GM21423 (cell line): ENCODE measurements at regions not wholly inside any gene's neighbourhood (a gene's known extent, or its start where the extent isn't known, plus 50 kb on each side); places are given as distances from the start of the nearest gene placed in this dataset.

Source experiments
- ATAC-seq: cut with Tn5 transposase; IDR thresholded peaks from one replicate; pipeline ENCODE4 v1.9.1; 2021; ENCODE audit warnings: mild to moderate bottlenecking, moderate library complexity; ENCODE audit not compliant: unreplicated experiment

GRCh38 chr7:38069052-38069451 lies 109.0 kb upstream of the STARD3NL start:
- no peak for ATAC-seq

- ATAC-seq: no peak
Measured at GRCh38 chr7:38070718-38071117, 107.3 kb upstream of the STARD3NL start.

GRCh38 chr7:38086857-38087256 lies 91.2 kb upstream of the STARD3NL start:
- ATAC-seq: no peak

GRCh38 chr7:38102507-38102906 lies 75.5 kb upstream of the STARD3NL start:
- ATAC-seq: no peak

DNA sequence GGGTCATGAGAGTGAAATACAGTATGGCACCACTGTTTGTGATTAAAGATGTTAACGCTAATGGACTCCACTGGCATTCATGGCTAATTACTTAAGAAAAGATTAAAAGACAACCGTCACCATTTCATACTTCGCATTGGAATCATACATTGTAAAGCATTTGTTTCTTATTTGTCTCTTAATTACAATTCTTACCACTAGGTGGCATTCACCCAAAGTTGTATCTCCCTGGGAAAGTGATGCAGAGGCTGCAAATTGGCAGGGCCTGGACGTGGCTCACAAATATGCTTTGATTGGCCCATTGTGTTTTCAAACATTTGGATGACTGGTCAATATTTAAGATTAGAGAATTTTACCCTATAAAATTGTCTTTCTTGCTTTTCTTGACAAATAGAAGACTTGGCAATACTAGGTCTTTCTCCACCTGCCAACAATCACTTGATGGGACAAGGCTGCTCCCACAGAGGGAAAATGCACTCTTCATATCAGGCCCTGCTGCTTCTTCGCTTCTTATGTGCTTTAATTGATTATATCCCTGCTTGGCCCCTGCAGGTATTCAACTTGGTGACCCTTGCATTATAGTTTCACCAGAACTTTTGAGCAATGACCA lies 72.1 kb upstream of the STARD3NL start:
- ATAC-seq: no peak

DNA sequence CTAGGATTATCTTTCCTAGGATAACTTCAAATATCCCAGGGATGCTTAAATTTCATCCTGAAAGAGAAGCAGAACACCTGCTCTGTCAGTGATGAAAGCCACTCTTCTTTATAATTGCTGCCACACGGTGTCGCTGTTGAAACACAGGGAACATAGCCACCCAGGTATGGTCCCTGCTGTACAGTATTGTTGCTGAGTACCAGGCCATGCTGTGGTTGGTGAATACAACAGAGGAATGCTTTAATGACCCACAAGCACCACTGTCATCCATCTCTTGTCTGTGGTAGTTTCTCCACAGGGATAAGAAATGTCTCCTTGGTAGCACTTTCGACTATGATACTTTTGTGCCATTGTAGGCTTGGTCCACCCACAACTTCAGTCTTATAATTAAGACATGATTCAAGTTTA lies 70.6 kb upstream of the STARD3NL start:
- peak; percentile 81 for ATAC-seq

DNA sequence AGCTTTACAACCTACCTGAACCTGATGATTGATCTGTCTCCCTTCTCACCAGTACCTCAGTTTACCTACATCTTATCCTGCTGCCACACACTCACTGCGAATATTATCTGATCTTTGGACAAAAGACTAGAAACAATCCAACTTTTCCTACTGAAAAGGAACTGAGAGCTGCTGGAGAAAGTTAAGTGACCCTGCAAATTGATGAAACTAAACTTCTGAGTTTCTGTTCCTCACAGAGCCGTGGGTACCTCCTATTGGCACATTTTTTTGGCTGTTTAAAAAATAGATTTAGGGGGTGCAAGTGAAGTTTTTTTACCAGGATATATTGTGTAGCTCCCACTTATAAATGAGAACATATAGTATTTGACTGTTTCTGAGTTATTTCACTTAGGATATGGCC lies 66.0 kb upstream of the STARD3NL start:
- no peak for ATAC-seq

DNA sequence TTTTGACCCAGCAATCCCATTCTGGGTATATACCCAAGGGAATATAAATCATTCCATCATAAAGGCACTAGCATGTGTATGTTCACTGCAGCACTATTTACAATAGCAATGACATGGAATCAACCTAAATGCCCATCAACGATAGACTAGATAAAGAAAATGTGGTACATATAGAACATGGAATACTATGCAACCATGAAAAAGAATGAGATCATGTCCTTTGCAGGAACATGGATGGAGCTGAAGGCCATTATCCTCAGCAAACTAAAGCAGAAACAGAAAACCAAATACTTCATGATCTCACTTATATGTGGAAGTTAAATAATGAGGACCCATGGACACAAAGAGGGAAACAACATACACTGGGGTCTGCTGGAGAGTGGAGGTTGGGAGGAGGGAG lies 58.0 kb upstream of the STARD3NL start:
- ATAC-seq: no peak

GRCh38 chr7:38122501-38122900 lies 55.5 kb upstream of the STARD3NL start:
- ATAC-seq: no peak

DNA sequence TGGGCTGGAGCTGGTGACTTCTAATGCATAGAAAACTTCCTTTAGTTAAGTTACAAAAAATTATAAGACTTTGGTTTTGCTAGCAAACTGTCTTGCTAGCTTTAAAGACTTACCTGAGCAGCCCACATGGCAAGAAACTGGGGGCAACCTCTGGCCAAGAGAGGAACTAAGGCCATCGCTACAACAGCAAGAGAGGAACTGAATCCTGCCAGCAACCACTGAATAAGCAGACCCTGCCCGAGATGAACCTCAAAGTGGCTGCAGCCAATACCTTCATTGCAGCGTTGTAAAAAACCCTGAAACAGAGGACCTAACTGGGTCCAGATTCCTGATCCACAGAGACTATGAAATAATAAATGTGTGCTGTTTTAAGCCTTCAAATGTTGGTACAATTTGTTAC lies 54.6 kb upstream of the STARD3NL start:
- ATAC-seq: no peak

- ATAC-seq: no peak
Measured at GRCh38 chr7:38127216-38128207, 50.5 kb upstream of the STARD3NL start.
